ENCODE measurements at regions not wholly inside any gene's neighbourhood (a gene's known extent, or its start where the extent isn't known, plus 50 kb on each side); places are given as distances from the start of the nearest gene placed in this dataset.

- H3K4me3 ChIP-seq (ENCODE audit: low read depth, low read length): no peak overlapping the region
- no peak overlapping the region for H3K27ac ChIP-seq (ENCODE audit: extremely low read depth, low read depth, low read length)
- H3K4me1 ChIP-seq (ENCODE audit: control insufficient read depth, insufficient read depth, low read length): 0 out of 2 replicates have a peak, but pooled peaks cover 2% of the 10 kb centered on the region
- no peaks in the 10 kb centered on the region for H3K36me3 ChIP-seq (ENCODE audit: control insufficient read depth in 2 of 2, insufficient read depth in 1 of 2, low read length in 2 of 2)
- no peak for TF ChIP-seq ZNF416 (tag by site-specific recombination; IDR thresholded peaks at IDR 0.05)
- peak; percentile 68 for TF ChIP-seq ZNF654 (tag by site-specific recombination; IDR thresholded peaks at IDR 0.05; ENCODE audit: low read depth)
- H3K9me3 ChIP-seq (ENCODE audit: control insufficient read depth, insufficient read depth, low read depth, low read length): no peaks in the 10 kb centered on the region
- ChIA-PET CTCF (interaction anchor here (0.6 to 2.5 kb wide), 34 partner anchors 12 to 1064 kb away, joined by 3 to 26 read pairs (median 3); no protein-coding TSS in a partner anchor), POLR2A (no interaction called here)
Measured at GRCh38 chr12:77685112-77685511, 145.6 kb upstream of the NAV3 start.

GRCh38 chr12:77682488-77682887, 148.2 kb upstream of the NAV3 start:
- ChIA-PET CTCF (no interaction called here), POLR2A (no interaction called here)
- H3K36me3 ChIP-seq (ENCODE audit: control insufficient read depth in 2 of 2, insufficient read depth in 1 of 2, low read length in 2 of 2): no peaks in the 10 kb centered on the region
- H3K9me3 ChIP-seq (ENCODE audit: control insufficient read depth, insufficient read depth, low read depth, low read length): no peaks in the 10 kb centered on the region
- H3K4me1 ChIP-seq (ENCODE audit: control insufficient read depth, insufficient read depth, low read length): 0 out of 2 replicates have a peak, but pooled peaks cover 2% of the 10 kb centered on the region
- TF ChIP-seq GFI1B (tag by site-specific recombination; IDR thresholded peaks at IDR 0.05) (no peak), ZNF341 (tag by site-specific recombination; IDR thresholded peaks at IDR 0.05; ENCODE audit: low read depth) (no peak), SP3 (tag by site-specific recombination; IDR thresholded peaks at IDR 0.05) (no peak), ZNF37A (tag by site-specific recombination; IDR thresholded peaks at IDR 0.05) (no peak), ZNF10 (tag by site-specific recombination; IDR thresholded peaks at IDR 0.05) (no peak), KLF7 (tag by site-specific recombination; IDR thresholded peaks at IDR 0.05; ENCODE audit: borderline replicate concordance) (no peak), ZNF544 (tag by site-specific recombination; IDR thresholded peaks at IDR 0.05) (no peak), ZNF707 (tag by site-specific recombination; IDR thresholded peaks at IDR 0.05) (no peak), ZNF23 (tag by site-specific recombination; IDR thresholded peaks at IDR 0.05; ENCODE audit: borderline replicate concordance) (no peak), ZNF610 (tag by site-specific recombination; IDR thresholded peaks at IDR 0.05; ENCODE audit: borderline replicate concordance) (no peak), ZNF561 (tag by site-specific recombination; IDR thresholded peaks at IDR 0.05; ENCODE audit: borderline replicate concordance) (no peak), ZNF16 (tag by site-specific recombination; IDR thresholded peaks at IDR 0.05; ENCODE audit: low read depth) (no peak), ZBTB17 (tag by site-specific recombination; IDR thresholded peaks at IDR 0.05) (no peak), ZNF629 (tag by site-specific recombination; IDR thresholded peaks at IDR 0.05) (no peak)
- H3K27ac ChIP-seq (ENCODE audit: extremely low read depth, low read depth, low read length): no peak overlapping the region
- H3K4me3 ChIP-seq (ENCODE audit: low read depth, low read length): no peak overlapping the region

- H3K27ac ChIP-seq (ENCODE audit: extremely low read depth, low read depth, low read length): no peak overlapping the region
- H3K36me3 ChIP-seq (ENCODE audit: control insufficient read depth in 2 of 2, insufficient read depth in 1 of 2, low read length in 2 of 2): no peaks in the 10 kb centered on the region
- H3K4me1 ChIP-seq (ENCODE audit: control insufficient read depth, insufficient read depth, low read length): no peaks in the 10 kb centered on the region
- no peak overlapping the region for H3K4me3 ChIP-seq (ENCODE audit: low read depth, low read length)
- ChIA-PET POLR2A (no interaction called here), CTCF (interaction anchor here (1.8 kb wide), 1 partner anchor 529 kb away, joined by 4 read pairs; no protein-coding TSS in a partner anchor)
- no peaks in the 10 kb centered on the region for H3K9me3 ChIP-seq (ENCODE audit: control insufficient read depth, insufficient read depth, low read depth, low read length)
- TF ChIP-seq, protein P1, sequence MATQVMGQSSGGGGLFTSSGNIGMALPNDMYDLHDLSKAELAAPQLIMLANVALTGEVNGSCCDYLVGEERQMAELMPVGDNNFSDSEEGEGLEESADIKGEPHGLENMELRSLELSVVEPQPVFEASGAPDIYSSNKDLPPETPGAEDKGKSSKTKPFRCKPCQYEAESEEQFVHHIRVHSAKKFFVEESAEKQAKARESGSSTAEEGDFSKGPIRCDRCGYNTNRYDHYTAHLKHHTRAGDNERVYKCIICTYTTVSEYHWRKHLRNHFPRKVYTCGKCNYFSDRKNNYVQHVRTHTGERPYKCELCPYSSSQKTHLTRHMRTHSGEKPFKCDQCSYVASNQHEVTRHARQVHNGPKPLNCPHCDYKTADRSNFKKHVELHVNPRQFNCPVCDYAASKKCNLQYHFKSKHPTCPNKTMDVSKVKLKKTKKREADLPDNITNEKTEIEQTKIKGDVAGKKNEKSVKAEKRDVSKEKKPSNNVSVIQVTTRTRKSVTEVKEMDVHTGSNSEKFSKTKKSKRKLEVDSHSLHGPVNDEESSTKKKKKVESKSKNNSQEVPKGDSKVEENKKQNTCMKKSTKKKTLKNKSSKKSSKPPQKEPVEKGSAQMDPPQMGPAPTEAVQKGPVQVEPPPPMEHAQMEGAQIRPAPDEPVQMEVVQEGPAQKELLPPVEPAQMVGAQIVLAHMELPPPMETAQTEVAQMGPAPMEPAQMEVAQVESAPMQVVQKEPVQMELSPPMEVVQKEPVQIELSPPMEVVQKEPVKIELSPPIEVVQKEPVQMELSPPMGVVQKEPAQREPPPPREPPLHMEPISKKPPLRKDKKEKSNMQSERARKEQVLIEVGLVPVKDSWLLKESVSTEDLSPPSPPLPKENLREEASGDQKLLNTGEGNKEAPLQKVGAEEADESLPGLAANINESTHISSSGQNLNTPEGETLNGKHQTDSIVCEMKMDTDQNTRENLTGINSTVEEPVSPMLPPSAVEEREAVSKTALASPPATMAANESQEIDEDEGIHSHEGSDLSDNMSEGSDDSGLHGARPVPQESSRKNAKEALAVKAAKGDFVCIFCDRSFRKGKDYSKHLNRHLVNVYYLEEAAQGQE (tag by site-specific recombination; IDR thresholded peaks at IDR 0.05): no peak
- TF ChIP-seq ZNF175 (tag by site-specific recombination; IDR thresholded peaks at IDR 0.05) (no peak), ZNF140 (tag by site-specific recombination; IDR thresholded peaks at IDR 0.05) (no peak), KLF1 (tag by site-specific recombination; IDR thresholded peaks at IDR 0.05) (no peak), ZNF350 (tag by site-specific recombination; IDR thresholded peaks at IDR 0.05) (no peak), ZNF449 (tag by site-specific recombination; IDR thresholded peaks at IDR 0.05) (no peak), ZNF548 (tag by site-specific recombination; IDR thresholded peaks at IDR 0.05) (no peak)
Measured at GRCh38 chr12:77681726-77682125, 149.0 kb upstream of the NAV3 start.

Measured in HEK293 (cell line).